VCaP (cell line): ENCODE measurements at regions not wholly inside any gene's neighbourhood (a gene's known extent, or its start where the extent isn't known, plus 50 kb on each side); places are given as distances from the start of the nearest gene placed in this dataset.
A peak's percentile ranks its signal among the peaks of the same experiment; 100 is the strongest.

Source experiments
- H3K27ac ChIP-seq: fragments of 450-650 bp; 2 replicates; pipeline ENCODE4 v1.5.1; 2017
- TF ChIP-seq, protein P1 (sequence below): fragments of 450-650 bp; conservative IDR thresholded peaks from 2 replicates; pipeline ENCODE4 v1.5.1; 2017; ENCODE audit warnings: mild to moderate bottlenecking, moderate library complexity

GRCh38 chr5:159444441-159445082, 114.3 kb upstream of the IL12B start:
- TF ChIP-seq, protein P1, sequence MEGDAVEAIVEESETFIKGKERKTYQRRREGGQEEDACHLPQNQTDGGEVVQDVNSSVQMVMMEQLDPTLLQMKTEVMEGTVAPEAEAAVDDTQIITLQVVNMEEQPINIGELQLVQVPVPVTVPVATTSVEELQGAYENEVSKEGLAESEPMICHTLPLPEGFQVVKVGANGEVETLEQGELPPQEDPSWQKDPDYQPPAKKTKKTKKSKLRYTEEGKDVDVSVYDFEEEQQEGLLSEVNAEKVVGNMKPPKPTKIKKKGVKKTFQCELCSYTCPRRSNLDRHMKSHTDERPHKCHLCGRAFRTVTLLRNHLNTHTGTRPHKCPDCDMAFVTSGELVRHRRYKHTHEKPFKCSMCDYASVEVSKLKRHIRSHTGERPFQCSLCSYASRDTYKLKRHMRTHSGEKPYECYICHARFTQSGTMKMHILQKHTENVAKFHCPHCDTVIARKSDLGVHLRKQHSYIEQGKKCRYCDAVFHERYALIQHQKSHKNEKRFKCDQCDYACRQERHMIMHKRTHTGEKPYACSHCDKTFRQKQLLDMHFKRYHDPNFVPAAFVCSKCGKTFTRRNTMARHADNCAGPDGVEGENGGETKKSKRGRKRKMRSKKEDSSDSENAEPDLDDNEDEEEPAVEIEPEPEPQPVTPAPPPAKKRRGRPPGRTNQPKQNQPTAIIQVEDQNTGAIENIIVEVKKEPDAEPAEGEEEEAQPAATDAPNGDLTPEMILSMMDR = peak; percentile 64
- H3K27ac ChIP-seq = no peak overlapping the region

DNA sequence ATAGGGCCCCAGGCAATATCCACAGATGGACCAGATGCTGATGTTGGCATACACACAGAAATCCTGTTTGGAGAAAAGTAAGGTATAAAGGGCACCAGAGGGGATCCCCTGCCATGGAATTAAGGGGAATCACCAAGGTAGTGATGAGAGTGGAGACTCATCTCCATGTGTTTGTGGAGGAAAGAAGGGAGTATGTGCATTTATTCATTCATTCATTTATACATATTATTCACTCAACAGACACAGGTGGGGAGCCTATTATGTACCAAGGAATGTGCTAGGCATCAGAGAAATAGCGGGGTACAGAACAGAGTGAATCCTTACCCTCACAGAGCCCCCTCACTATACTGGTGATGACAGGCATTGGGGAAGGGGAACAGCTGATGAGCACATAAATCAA, 116.8 kb upstream of the IL12B start:
- no peak overlapping the region for H3K27ac ChIP-seq
- TF ChIP-seq, protein P1 = no peak

GRCh38 chr5:159448841-159449407, 118.6 kb upstream of the IL12B start:
- TF ChIP-seq, protein P1 = no peak
- H3K27ac ChIP-seq = no peak overlapping the region

- no peak overlapping the region for H3K27ac ChIP-seq
- TF ChIP-seq, protein P1 = no peak
Observed at GRCh38 chr5:159449925-159450324, 119.6 kb upstream of the IL12B start.

DNA sequence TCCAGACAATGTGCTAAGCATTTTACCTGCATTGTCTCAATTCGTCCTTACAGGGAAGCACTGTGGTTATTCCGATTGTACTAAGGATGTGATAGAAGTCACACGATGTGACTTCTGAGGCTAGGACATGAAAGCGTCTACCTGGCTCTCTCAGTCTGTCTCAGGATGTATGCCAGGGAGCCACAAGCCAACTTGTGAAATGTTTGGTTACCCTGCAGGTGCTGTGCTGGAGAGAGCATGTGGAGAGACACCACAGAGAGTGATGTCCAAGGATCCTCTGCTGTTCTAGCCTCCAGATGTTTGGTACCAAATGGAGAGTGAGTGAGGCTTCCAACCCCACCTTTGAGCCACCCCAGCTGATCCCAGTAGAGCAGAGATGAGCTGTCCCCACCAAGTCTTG, 120.1 kb upstream of the IL12B start:
- no peak overlapping the region for H3K27ac ChIP-seq
- TF ChIP-seq, protein P1 = no peak

DNA sequence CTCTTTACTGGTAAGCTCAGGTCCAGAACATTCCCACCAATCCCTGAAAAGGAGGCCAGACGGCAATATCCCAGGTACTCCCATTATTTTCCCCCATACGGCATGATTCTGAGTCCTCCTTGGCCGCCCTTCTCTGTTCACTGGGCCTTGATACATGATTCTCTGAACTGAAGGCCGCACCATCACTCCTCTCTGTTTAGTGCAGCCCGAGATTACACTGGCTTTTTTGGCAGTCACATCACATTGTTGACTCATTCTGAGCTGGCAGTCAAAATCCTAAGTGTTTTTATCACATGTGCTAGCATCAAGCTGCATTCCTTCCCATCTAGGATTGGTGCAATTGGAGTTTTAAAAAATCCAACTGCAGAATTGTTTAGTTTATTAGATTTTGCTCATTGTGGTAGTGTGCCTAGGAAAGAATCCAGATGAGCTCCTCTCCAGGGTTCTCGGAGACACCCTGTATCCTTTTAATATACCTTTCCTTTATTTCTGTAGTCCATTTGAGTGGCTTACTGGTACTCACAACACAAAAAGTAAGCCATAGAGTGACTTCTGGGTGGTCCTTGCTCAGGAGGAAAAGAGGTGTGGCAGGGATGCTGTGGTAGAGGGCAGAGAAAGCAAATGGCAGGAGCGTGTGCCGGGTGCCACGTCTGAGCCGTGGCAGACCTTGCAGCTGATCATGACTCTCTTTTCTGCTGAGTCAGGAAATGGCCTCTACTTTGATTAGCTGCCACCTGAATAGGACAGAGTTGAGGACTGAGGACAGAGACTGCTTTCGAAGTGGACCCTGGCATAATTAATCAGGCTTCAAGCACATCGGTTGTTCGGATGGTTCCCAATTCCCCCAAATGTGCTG, 121.1 kb upstream of the IL12B start:
- TF ChIP-seq, protein P1 = no peak
- no peak overlapping the region for H3K27ac ChIP-seq

- no peak overlapping the region for H3K27ac ChIP-seq
- TF ChIP-seq, protein P1 = no peak
Observed at GRCh38 chr5:159452480-159453167, 122.3 kb upstream of the IL12B start.
